GM13976 (cell line): ENCODE measurements at regions not wholly inside any gene's neighbourhood (a gene's known extent, or its start where the extent isn't known, plus 50 kb on each side); places are given as distances from the start of the nearest gene placed in this dataset.
"Not testable (repeated sequence)": the region's sequence is repeated elsewhere in the genome, so short reads cannot be mapped to it uniquely, and the experiment has no call there.

Experiments used
- DNase-seq: peaks from one replicate; pipeline ENCODE4 v3.0.0; 2012; ENCODE audit warnings: low spot score
- in situ Hi-C: fragments of 300-500 bp; cut with MboI; formaldehyde crosslinking; loops from one replicate; pipeline ENCODE4 v1.12.0; 2022; ENCODE audit warnings: low sequenced_read_pairs, mixed read lengths, inconsistent platforms; ENCODE audit not compliant: unreplicated experiment
- TF ChIP-seq, protein P1 (sequence below): IDR thresholded peaks from 2 replicates; pipeline ENCODE4 v1.5.1; 2012; ENCODE audit warnings: borderline replicate concordance, mild to moderate bottlenecking; ENCODE audit not compliant: insufficient read depth; ENCODE audit errors: extremely low read depth, missing control alignments, control extremely low read depth

DNA sequence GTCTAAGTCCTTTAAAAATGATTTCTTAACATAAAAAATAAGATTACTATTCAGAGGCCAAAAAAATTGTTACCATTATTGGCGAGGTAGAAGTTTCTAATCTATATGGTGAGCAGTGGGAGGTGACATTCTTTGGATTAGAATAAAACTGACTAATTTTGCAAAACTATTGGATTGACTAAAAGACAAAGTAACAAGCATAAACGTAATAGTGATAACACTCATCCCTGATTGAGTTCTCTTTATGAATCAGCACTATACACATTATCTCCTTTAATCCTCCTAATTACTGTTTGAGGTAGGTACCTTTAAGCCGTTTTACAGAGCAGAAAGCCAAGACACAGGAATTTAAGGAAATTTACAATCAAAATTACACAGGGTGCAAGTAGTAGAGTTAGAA, 139.2 kb upstream of the NRP1 start:
- TF ChIP-seq, protein P1, sequence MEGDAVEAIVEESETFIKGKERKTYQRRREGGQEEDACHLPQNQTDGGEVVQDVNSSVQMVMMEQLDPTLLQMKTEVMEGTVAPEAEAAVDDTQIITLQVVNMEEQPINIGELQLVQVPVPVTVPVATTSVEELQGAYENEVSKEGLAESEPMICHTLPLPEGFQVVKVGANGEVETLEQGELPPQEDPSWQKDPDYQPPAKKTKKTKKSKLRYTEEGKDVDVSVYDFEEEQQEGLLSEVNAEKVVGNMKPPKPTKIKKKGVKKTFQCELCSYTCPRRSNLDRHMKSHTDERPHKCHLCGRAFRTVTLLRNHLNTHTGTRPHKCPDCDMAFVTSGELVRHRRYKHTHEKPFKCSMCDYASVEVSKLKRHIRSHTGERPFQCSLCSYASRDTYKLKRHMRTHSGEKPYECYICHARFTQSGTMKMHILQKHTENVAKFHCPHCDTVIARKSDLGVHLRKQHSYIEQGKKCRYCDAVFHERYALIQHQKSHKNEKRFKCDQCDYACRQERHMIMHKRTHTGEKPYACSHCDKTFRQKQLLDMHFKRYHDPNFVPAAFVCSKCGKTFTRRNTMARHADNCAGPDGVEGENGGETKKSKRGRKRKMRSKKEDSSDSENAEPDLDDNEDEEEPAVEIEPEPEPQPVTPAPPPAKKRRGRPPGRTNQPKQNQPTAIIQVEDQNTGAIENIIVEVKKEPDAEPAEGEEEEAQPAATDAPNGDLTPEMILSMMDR: no peak
- in situ Hi-C loops: no loop called here

GRCh38 chr10:33468006-33468405, 133.5 kb upstream of the NRP1 start:
- DNase-seq, in situ Hi-C loops: not testable (repeated sequence)

More for the DNA sequence above, 139.2 kb upstream of the NRP1 start:
- DNase-seq: no peak

DNA sequence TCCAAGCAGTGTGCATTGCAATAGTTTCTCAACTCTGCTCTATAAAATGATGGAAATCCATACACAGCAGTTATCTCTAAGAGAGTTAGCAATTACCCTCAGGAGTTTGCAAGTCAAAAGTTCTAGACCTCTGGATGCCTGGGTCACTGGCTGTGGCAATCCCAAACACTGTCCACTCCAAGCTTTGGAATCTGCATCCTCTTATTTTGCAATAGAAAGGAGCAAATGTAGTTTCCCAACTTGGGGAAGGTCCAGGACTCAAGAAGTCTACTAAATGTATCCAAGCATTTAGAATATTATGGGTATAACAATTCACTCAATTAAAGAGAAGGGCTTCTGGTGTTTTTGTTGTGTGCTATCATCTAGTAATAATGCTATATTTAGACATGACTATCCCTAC, 131.3 kb upstream of the NRP1 start:
- no peak for DNase-seq
- TF ChIP-seq, protein P1: no peak
- in situ Hi-C loops: no loop called here

GRCh38 chr10:33463011-33463410, 128.5 kb upstream of the NRP1 start:
- TF ChIP-seq, protein P1: no peak
- in situ Hi-C loops: no loop called here
- DNase-seq: no peak

DNA sequence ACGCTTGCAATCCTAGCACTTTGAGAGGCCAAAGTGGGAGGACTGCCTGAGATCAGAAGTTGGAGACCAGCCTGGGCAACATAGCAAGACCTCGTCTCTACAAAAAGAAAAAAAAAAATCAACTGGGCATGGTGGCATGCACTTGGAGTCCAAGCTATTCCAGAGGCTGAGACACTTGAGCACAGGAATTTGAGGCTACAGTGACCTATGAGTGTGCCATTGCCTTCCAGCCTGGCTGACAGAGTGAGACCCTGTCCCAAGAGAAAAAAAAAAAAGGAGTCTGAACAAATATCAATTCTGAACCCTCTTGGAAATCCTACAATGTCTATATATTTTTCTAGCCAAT, 126.8 kb upstream of the NRP1 start:
- DNase-seq: no peak
- in situ Hi-C loops: no loop called here
- TF ChIP-seq, protein P1: no peak

DNA sequence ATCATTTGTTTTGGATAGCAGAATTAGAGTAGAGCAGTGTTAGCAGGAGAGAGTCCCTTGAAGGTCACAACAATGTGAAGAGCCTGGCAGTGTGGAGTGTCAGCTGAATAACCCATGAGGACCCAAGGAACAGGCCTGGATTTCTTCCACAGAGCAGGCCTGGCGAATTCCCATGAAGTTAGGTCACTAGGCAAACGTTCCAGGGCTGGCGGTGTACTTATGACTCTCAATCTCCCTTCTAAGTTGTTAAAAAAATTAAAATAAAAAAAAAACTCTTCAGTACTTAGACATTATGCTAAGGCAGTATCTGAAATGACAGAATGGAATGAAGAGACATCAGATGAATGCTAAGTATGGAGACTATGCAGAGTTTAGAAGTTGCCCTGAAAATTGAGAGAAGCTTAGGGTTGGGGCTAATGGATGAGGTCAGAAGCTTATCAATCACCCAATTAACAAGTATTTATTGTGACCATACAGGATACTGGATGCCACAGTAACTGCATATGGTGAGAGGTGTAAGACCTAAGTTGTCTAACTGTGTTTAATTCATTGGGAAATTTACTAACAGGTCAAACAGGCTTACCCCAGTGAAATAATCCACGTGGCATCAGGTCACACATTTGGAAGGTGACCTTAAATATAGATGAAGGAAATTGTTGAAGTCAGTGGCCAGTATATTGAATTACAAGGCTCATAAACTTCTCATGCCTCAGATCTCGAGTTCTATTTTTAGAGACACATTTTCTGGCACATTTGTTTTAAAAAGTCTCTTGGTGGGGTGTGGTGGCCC, 126.2 kb upstream of the NRP1 start:
- no peak for DNase-seq
- TF ChIP-seq, protein P1: no peak
- in situ Hi-C loops: no loop called here

GRCh38 chr10:33459602-33460001, 125.1 kb upstream of the NRP1 start:
- TF ChIP-seq, protein P1: no peak
- in situ Hi-C loops: no loop called here
- no peak for DNase-seq
